OCI-LY7 (cell line): ENCODE measurements at regions not wholly inside any gene's neighbourhood (a gene's known extent, or its start where the extent isn't known, plus 50 kb on each side); places are given as distances from the start of the nearest gene placed in this dataset.

Experiments
- BruUV-seq: library from RNA; stranded (reverse); fragments of 400-500 nt; replicated peaks from 2 replicates; lab custom pipeline; 2021; lab: Mats Ljungman, UMichigan
- CTCF ChIA-PET: fragments of 300-600 bp; sonication (Branson Sonifier 250); formaldehyde crosslinking; loops from one replicate; lab custom pipeline; 2022; ENCODE audit warnings: antibody characterized with exemption; ENCODE audit not compliant: unreplicated experiment; lab: Charles Lee
- POLR2A ChIA-PET: fragments of 300-600 bp; sonication (Branson Sonifier 250); formaldehyde crosslinking; loops from one replicate; lab custom pipeline; 2022; ENCODE audit warnings: antibody characterized with exemption; lab: Charles Lee
- DNase-seq: peaks from one replicate; pipeline ENCODE4 v3.0.0-alpha.2; 2015; ENCODE audit warnings: low spot score
- H2AFZ ChIP-seq: fragments of 200-600 bp; sonication (generic), shearing (Covaris generic); 2 replicates; pipeline ENCODE4 v1.6.1; 2014; ENCODE audit warnings: mild to moderate bottlenecking, antibody characterized with exemption, low read length, moderate library complexity
- H3K27ac ChIP-seq: fragments of 200-600 bp; sonication (generic); 2 replicates; pipeline ENCODE4 v1.5.1; 2014; ENCODE audit warnings: mixed run types, low read depth, mild to moderate bottlenecking, moderate library complexity, low read length, inconsistent platforms; ENCODE audit not compliant: poor library complexity, severe bottlenecking
- H3K36me3 ChIP-seq: fragments of 200-600 bp; sonication (generic); 2 replicates; pipeline ENCODE4 v1.6.1; 2014; ENCODE audit warnings: mild to moderate bottlenecking, antibody characterized with exemption, low read length, moderate library complexity, mixed read lengths; ENCODE audit not compliant: insufficient read depth
- H3K4me1 ChIP-seq: fragments of 200-600 bp; sonication (generic); 2 replicates; pipeline ENCODE4 v1.5.1; 2014; ENCODE audit warnings: mild to moderate bottlenecking, low read length; ENCODE audit not compliant: insufficient read depth, poor library complexity, severe bottlenecking
- H3K4me2 ChIP-seq: fragments of 200-600 bp; sonication (generic); 2 replicates; pipeline ENCODE4 v1.6.1; 2014; ENCODE audit warnings: mild to moderate bottlenecking, low read length
- H3K4me3 ChIP-seq: fragments of 200-600 bp; sonication (generic); 2 replicates; pipeline ENCODE4 v1.5.1; 2014; ENCODE audit warnings: mild to moderate bottlenecking, low read depth, low read length; ENCODE audit not compliant: poor library complexity, severe bottlenecking
- H3K79me2 ChIP-seq: fragments of 200-600 bp; sonication (generic); 2 replicates; pipeline ENCODE4 v1.6.1; 2016; ENCODE audit warnings: low read depth, mild to moderate bottlenecking, low read length, moderate library complexity, mixed read lengths; ENCODE audit not compliant: insufficient read depth
- H3K9me2 ChIP-seq: fragments of 200-600 bp; sonication (generic); 2 replicates; pipeline ENCODE4 v1.6.1; 2016; ENCODE audit warnings: mild to moderate bottlenecking, low read length, mixed read lengths; ENCODE audit not compliant: insufficient read depth
- H3K9me3 ChIP-seq: fragments of 200-600 bp; sonication (generic); 2 replicates; pipeline ENCODE4 v1.6.1; 2014; ENCODE audit warnings: mild to moderate bottlenecking, mixed run types, low read length, mixed read lengths
- H4K20me1 ChIP-seq: fragments of 200-600 bp; sonication (generic); 2 replicates; pipeline ENCODE4 v1.6.1; 2014; ENCODE audit warnings: mild to moderate bottlenecking, antibody characterized with exemption, low read length, moderate library complexity, mixed read lengths; ENCODE audit not compliant: insufficient read depth
- EZH2phosphoT487 ChIP-seq: fragments of 200-600 bp; sonication (generic); IDR thresholded peaks from 2 replicates; pipeline ENCODE4 v1.6.1; 2018; ENCODE audit warnings: low read depth, borderline replicate concordance, mild to moderate bottlenecking, mixed run types, antibody characterized with exemption, low read length, moderate library complexity, mixed read lengths
- intact Hi-C: fragments of 100-400 bp; cut with micrococcal nuclease; formaldehyde crosslinking; loops from one replicate; pipeline ENCODE4 v1.10.0; 2022; ENCODE audit not compliant: unreplicated experiment
- TF ChIP-seq, protein P1 (sequence below): fragments of 200-600 bp; sonication (generic); conservative IDR thresholded peaks from 2 replicates; pipeline ENCODE4 v1.5.1; 2014; ENCODE audit warnings: mild to moderate bottlenecking, antibody characterized with exemption, low read length, moderate library complexity, mixed read lengths

DNA sequence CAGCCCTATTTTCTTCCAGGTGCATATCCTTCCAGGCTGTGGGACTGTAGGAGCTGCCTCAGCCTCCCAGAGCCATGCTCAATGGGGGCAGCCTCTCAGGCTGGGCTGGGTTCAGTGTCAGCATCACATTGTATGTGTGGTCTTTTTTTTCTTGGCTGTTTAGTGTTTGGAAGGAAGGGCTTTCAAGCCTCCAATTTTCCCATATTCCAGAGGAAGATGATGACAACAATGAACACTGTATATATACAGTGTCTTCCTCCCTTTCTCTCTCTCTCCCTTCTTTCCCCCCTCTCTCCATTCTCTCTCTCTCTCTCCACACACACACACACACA lies 326.4 kb downstream of the DYSF start:
- ChIA-PET POLR2A (no interaction called here), CTCF (no interaction called here)
- Histone ChIP-seq H3K9me2 (no peaks in the 10 kb centered on the region), H3K4me1 (no peaks in the 10 kb centered on the region), H3K79me2 (no peaks in the 10 kb centered on the region), H3K9me3 (no peaks in the 10 kb centered on the region), H3K4me3 (no peak overlapping the region), H3K4me2 (no peak overlapping the region), H4K20me1 (no peaks in the 10 kb centered on the region), H3K27ac (no peak overlapping the region), H2AFZ (no peak overlapping the region), H3K36me3 (no peaks in the 10 kb centered on the region)
- BruUV-seq, result no TSS peak
- TF ChIP-seq EZH2phosphoT487, result no peak
- TF ChIP-seq, protein P1, sequence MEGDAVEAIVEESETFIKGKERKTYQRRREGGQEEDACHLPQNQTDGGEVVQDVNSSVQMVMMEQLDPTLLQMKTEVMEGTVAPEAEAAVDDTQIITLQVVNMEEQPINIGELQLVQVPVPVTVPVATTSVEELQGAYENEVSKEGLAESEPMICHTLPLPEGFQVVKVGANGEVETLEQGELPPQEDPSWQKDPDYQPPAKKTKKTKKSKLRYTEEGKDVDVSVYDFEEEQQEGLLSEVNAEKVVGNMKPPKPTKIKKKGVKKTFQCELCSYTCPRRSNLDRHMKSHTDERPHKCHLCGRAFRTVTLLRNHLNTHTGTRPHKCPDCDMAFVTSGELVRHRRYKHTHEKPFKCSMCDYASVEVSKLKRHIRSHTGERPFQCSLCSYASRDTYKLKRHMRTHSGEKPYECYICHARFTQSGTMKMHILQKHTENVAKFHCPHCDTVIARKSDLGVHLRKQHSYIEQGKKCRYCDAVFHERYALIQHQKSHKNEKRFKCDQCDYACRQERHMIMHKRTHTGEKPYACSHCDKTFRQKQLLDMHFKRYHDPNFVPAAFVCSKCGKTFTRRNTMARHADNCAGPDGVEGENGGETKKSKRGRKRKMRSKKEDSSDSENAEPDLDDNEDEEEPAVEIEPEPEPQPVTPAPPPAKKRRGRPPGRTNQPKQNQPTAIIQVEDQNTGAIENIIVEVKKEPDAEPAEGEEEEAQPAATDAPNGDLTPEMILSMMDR, result no peak
- intact Hi-C loops, result no loop called here
- no peak for DNase-seq

DNA sequence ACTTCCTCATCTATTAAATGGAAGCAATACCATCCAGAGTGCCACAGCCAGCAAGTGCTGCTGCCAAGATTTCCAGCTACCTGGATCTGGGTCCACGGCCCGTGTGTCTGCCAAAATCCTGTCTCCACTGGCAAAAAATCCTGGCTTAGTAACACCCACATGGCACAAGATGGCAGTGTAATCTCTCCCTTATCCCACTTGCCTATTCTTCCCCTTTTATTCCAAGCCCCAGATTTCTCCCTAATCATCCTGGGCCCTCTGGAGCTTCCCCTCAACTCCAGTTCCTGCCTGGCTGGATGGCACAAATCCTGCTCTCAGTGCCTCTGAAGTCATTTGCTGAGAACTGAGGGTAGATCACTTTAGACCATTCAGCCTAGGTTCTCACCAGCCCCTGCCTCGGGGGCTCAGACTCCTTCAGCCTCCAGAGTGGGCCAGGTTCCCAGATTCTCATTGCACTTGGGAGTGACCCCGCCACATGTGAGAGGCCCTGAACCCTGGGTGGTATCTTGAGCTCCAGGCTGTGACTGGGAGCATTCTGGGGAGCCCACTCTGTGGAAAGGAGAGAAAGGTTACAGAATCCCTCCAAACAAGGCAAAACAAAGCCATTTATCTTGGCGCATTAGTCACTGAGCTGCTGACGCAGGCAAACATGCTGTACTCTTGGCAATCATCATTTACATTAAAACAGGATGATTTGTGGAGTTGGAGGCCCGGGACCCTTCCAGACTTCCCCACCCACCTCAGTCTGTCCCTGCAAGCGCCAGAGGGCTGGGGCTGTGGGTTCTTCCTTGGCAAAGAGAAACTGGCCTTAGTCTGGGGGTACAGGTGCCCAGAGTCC lies 325.8 kb downstream of the DYSF start:
- CTCF ChIA-PET, result no interaction called here
- POLR2A ChIA-PET, result interaction anchor here (0.6 kb wide), 1 partner anchor 85 kb away, joined by 3 read pairs; no protein-coding TSS in a partner anchor
- Histone ChIP-seq H4K20me1 (no peaks in the 10 kb centered on the region), H3K4me3 (no peak overlapping the region), H3K79me2 (no peaks in the 10 kb centered on the region), H3K27ac (no peak overlapping the region), H3K9me2 (no peaks in the 10 kb centered on the region), H3K4me2 (no peak overlapping the region), H2AFZ (no peak overlapping the region), H3K4me1 (no peaks in the 10 kb centered on the region), H3K9me3 (no peaks in the 10 kb centered on the region), H3K36me3 (no peaks in the 10 kb centered on the region)
- no peak for TF ChIP-seq EZH2phosphoT487
- TF ChIP-seq, protein P1, result no peak
- DNase-seq, result no peak
- BruUV-seq, result no TSS peak
- intact Hi-C loops, result no loop called here

DNA sequence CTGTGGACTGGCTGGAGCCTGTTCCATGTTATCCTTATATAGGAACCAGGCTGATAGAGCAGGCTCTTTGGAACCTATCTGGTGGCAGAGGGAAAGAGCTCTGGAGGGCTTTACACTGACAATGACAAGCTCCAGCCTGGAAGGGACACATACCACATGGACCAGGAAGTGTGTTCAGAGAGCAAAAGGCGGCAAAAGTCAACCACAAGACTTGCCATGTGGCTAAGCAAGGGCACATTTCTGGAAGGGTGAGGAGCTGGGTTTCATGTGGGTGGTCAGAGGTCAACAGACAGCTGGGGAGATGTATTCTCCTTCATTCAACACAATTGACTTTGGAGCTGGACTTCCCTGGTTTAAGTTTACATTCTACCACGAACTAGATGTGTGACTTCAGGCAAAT lies 325.2 kb downstream of the DYSF start:
- Histone ChIP-seq H3K79me2 (no peaks in the 10 kb centered on the region), H3K4me2 (no peak overlapping the region), H3K27ac (no peak overlapping the region), H2AFZ (no peak overlapping the region), H3K4me1 (no peaks in the 10 kb centered on the region), H3K9me3 (no peaks in the 10 kb centered on the region), H4K20me1 (no peaks in the 10 kb centered on the region), H3K9me2 (no peaks in the 10 kb centered on the region), H3K36me3 (no peaks in the 10 kb centered on the region), H3K4me3 (no peak overlapping the region)
- DNase-seq, result no peak
- POLR2A ChIA-PET, result interaction anchor here (0.6 kb wide), 1 partner anchor 84 kb away, joined by 3 read pairs; no protein-coding TSS in a partner anchor
- BruUV-seq, result no TSS peak
- CTCF ChIA-PET, result no interaction called here
- intact Hi-C loops, result no loop called here
- TF ChIP-seq, protein P1, result no peak
- TF ChIP-seq EZH2phosphoT487, result no peak
